ENCODE measurements at regions not wholly inside any gene's neighbourhood (a gene's known extent, or its start where the extent isn't known, plus 50 kb on each side); places are given as distances from the start of the nearest gene placed in this dataset.

GRCh38 chr7:18081617-18082016 lies 54.0 kb upstream of the PRPS1L1 start:
- Histone ChIP-seq H2BK12ac (ENCODE audit: low read length in 2 of 2) (no peak overlapping the region), H4K8ac (ENCODE audit: low read length) (no peak overlapping the region), H3K23ac (ENCODE audit: low read length in 2 of 2) (no peak overlapping the region), H3K4ac (ENCODE audit: low read depth in 1 of 2, low read length in 2 of 2) (no peak overlapping the region), H3K9me3 (ENCODE audit: control insufficient read depth, low read length) (peaks cover 26% of the 10 kb centered on the region), H3K14ac (ENCODE audit: low read length in 2 of 2) (no peak overlapping the region), H2AK5ac (ENCODE audit: low read length, severe bottlenecking) (no peak overlapping the region), H2BK15ac (ENCODE audit: low read depth, poor library complexity, severe bottlenecking) (no peak overlapping the region), H3K27me3 (ENCODE audit: control insufficient read depth in 1 of 2, insufficient read depth in 1 of 2, low read length in 2 of 2) (peaks cover 4 to 8% of the 10 kb centered on the region in 2 experiments), H3K36me3 (ENCODE audit: control insufficient read depth in 1 of 2, insufficient read depth in 2 of 2, low read depth in 1 of 2, low read length in 2 of 2) (no peaks in the 10 kb centered on the region), H4K91ac (ENCODE audit: low read length) (no peak overlapping the region), H2BK120ac (ENCODE audit: low read depth, low read length) (no peak overlapping the region), H3K9ac (ENCODE audit: low read length) (no peak overlapping the region), H3K4me2 (ENCODE audit: low read length, poor library complexity, severe bottlenecking) (no peak overlapping the region), H3K27ac (ENCODE audit: low read length, poor library complexity, severe bottlenecking) (no peak overlapping the region), H2AFZ (ENCODE audit: low read depth, low read length) (no peak overlapping the region), H3K4me1 (ENCODE audit: control insufficient read depth, insufficient read depth, low read depth, low read length) (peaks cover 6% of the 10 kb centered on the region), H3K4me3 (ENCODE audit: insufficient read depth in 1 of 2, low read depth in 1 of 2, low read length in 2 of 2) (no peak overlapping the region), H2BK5ac (ENCODE audit: low read depth, low read length, poor library complexity, severe bottlenecking) (no peak overlapping the region), H3K18ac (ENCODE audit: low read depth in 1 of 2, low read length in 2 of 2) (no peak overlapping the region), H3K79me1 (replicated peaks; ENCODE audit: low read length, poor library complexity, severe bottlenecking) (no peaks in the 10 kb centered on the region)
- no peak for DNase-seq

DNA sequence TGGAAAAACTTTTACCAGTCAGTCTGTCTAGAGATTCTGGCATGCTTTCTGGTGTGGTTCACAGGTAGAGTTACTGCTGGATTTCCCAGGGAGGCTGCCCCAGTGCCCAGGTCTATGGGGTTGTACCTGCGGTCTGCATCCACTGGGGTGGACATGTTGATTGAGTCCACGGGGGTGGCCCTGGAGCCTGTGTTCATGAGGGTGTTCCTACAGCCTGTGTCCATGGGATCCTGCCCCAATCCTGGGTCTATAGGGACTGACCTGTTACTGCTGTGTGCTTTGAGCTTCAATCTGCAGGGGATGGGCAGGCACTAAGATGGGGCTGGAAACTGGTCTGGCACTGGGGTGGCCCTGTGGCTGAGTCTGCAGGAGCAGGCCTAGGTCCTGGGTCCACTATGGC lies 54.5 kb upstream of the PRPS1L1 start:
- no peak overlapping the region for H3K14ac ChIP-seq (ENCODE audit: low read length in 2 of 2)
- DNase-seq: no peak
- H3K18ac ChIP-seq (ENCODE audit: low read depth in 1 of 2, low read length in 2 of 2): no peak overlapping the region
- no peak overlapping the region for H3K27ac ChIP-seq (ENCODE audit: low read length, poor library complexity, severe bottlenecking)
- no peak overlapping the region for H2BK12ac ChIP-seq (ENCODE audit: low read length in 2 of 2)
- H2AK5ac ChIP-seq (ENCODE audit: low read length, severe bottlenecking): no peak overlapping the region
- no peak overlapping the region for H4K91ac ChIP-seq (ENCODE audit: low read length)
- H3K79me1 ChIP-seq (replicated peaks; ENCODE audit: low read length, poor library complexity, severe bottlenecking): no peaks in the 10 kb centered on the region
- peaks cover 7 to 10% of the 10 kb centered on the region in 2 experiments for H3K27me3 ChIP-seq (ENCODE audit: control insufficient read depth in 1 of 2, insufficient read depth in 1 of 2, low read length in 2 of 2)
- H3K9ac ChIP-seq (ENCODE audit: low read length): no peak overlapping the region
- no peak overlapping the region for H2AFZ ChIP-seq (ENCODE audit: low read depth, low read length)
- no peak overlapping the region for H2BK15ac ChIP-seq (ENCODE audit: low read depth, poor library complexity, severe bottlenecking)
- H4K8ac ChIP-seq (ENCODE audit: low read length): no peak overlapping the region
- H2BK120ac ChIP-seq (ENCODE audit: low read depth, low read length): no peak overlapping the region
- H3K23ac ChIP-seq (ENCODE audit: low read length in 2 of 2): no peak overlapping the region
- no peak overlapping the region for H3K4ac ChIP-seq (ENCODE audit: low read depth in 1 of 2, low read length in 2 of 2)
- peaks cover 7% of the 10 kb centered on the region for H3K4me1 ChIP-seq (ENCODE audit: control insufficient read depth, insufficient read depth, low read depth, low read length)
- H3K36me3 ChIP-seq (ENCODE audit: control insufficient read depth in 1 of 2, insufficient read depth in 2 of 2, low read depth in 1 of 2, low read length in 2 of 2): no peaks in the 10 kb centered on the region
- H3K9me3 ChIP-seq (ENCODE audit: control insufficient read depth, low read length): peaks cover 26% of the 10 kb centered on the region
- WGBS: 96% methylated on average over 2 of the region's 2 CpGs
- no peak overlapping the region for H3K4me3 ChIP-seq (ENCODE audit: insufficient read depth in 1 of 2, low read depth in 1 of 2, low read length in 2 of 2)
- no peak overlapping the region for H2BK5ac ChIP-seq (ENCODE audit: low read depth, low read length, poor library complexity, severe bottlenecking)
- H3K4me2 ChIP-seq (ENCODE audit: low read length, poor library complexity, severe bottlenecking): no peak overlapping the region

- H3K4ac ChIP-seq (ENCODE audit: low read depth in 1 of 2, low read length in 2 of 2): peak overlapping the region in 1 of 2 experiments; percentile 19
- H3K4me3 ChIP-seq (ENCODE audit: insufficient read depth in 1 of 2, low read depth in 1 of 2, low read length in 2 of 2): peak overlapping the region; percentile 66 to 83
- H3K27me3 ChIP-seq (ENCODE audit: control insufficient read depth in 1 of 2, insufficient read depth in 1 of 2, low read length in 2 of 2): peaks cover 15 to 17% of the 10 kb centered on the region in 2 experiments
- H3K4me1 ChIP-seq (ENCODE audit: control insufficient read depth, insufficient read depth, low read depth, low read length): peaks cover 12% of the 10 kb centered on the region
- no peaks in the 10 kb centered on the region for H3K79me1 ChIP-seq (replicated peaks; ENCODE audit: low read length, poor library complexity, severe bottlenecking)
- peak overlapping the region; percentile 43 for H2AFZ ChIP-seq (ENCODE audit: low read depth, low read length)
- H2BK120ac ChIP-seq (ENCODE audit: low read depth, low read length): peak overlapping the region; percentile 8
- H4K8ac ChIP-seq (ENCODE audit: low read length): no peak overlapping the region
- H3K18ac ChIP-seq (ENCODE audit: low read depth in 1 of 2, low read length in 2 of 2): peak overlapping the region; percentile 26 to 65
- no peak overlapping the region for H2BK5ac ChIP-seq (ENCODE audit: low read depth, low read length, poor library complexity, severe bottlenecking)
- under 1% methylated on average over 72 of the region's 108 CpGs for WGBS
- H3K36me3 ChIP-seq (ENCODE audit: control insufficient read depth in 1 of 2, insufficient read depth in 2 of 2, low read depth in 1 of 2, low read length in 2 of 2): no peaks in the 10 kb centered on the region
- H3K9ac ChIP-seq (ENCODE audit: low read length): peak overlapping the region; percentile 55
- no peak overlapping the region for H2BK12ac ChIP-seq (ENCODE audit: low read length in 2 of 2)
- peaks cover 14% of the 10 kb centered on the region for H3K9me3 ChIP-seq (ENCODE audit: control insufficient read depth, low read length)
- DNase-seq: peak; percentile 16
- H4K91ac ChIP-seq (ENCODE audit: low read length): peak overlapping the region; percentile 45
- peak overlapping the region in 1 of 2 experiments; percentile 77 for H3K14ac ChIP-seq (ENCODE audit: low read length in 2 of 2)
- H3K27ac ChIP-seq (ENCODE audit: low read length, poor library complexity, severe bottlenecking): no peak overlapping the region
- H2AK5ac ChIP-seq (ENCODE audit: low read length, severe bottlenecking): no peak overlapping the region
- peak overlapping the region; percentile 98 for H3K4me2 ChIP-seq (ENCODE audit: low read length, poor library complexity, severe bottlenecking)
- H3K23ac ChIP-seq (ENCODE audit: low read length in 2 of 2): peak overlapping the region in 1 of 2 experiments; percentile 94
- H2BK15ac ChIP-seq (ENCODE audit: low read depth, poor library complexity, severe bottlenecking): peak overlapping the region; percentile 66
Measured at GRCh38 chr7:18086165-18087025, 58.7 kb upstream of the PRPS1L1 start.

GRCh38 chr7:18087026-18087686 lies 59.5 kb upstream of the PRPS1L1 start:
- no peaks in the 10 kb centered on the region for H3K79me1 ChIP-seq (replicated peaks; ENCODE audit: low read length, poor library complexity, severe bottlenecking)
- WGBS: 6% methylated on average over 31 of the region's 38 CpGs
- peak overlapping the region; percentile 55 for H3K9ac ChIP-seq (ENCODE audit: low read length)
- peak overlapping the region; percentile 66 to 83 for H3K4me3 ChIP-seq (ENCODE audit: insufficient read depth in 1 of 2, low read depth in 1 of 2, low read length in 2 of 2)
- no peak overlapping the region for H3K27ac ChIP-seq (ENCODE audit: low read length, poor library complexity, severe bottlenecking)
- peaks cover 12% of the 10 kb centered on the region for H3K4me1 ChIP-seq (ENCODE audit: control insufficient read depth, insufficient read depth, low read depth, low read length)
- H4K91ac ChIP-seq (ENCODE audit: low read length): no peak overlapping the region
- peak overlapping the region; percentile 98 for H3K4me2 ChIP-seq (ENCODE audit: low read length, poor library complexity, severe bottlenecking)
- H3K18ac ChIP-seq (ENCODE audit: low read depth in 1 of 2, low read length in 2 of 2): peak overlapping the region in 1 of 2 experiments; percentile 65
- H4K8ac ChIP-seq (ENCODE audit: low read length): peak overlapping the region; percentile 4
- H2BK15ac ChIP-seq (ENCODE audit: low read depth, poor library complexity, severe bottlenecking): no peak overlapping the region
- H3K9me3 ChIP-seq (ENCODE audit: control insufficient read depth, low read length): peaks cover 10% of the 10 kb centered on the region
- peaks cover 15 to 17% of the 10 kb centered on the region in 2 experiments for H3K27me3 ChIP-seq (ENCODE audit: control insufficient read depth in 1 of 2, insufficient read depth in 1 of 2, low read length in 2 of 2)
- peak overlapping the region; percentile 72 for H2AFZ ChIP-seq (ENCODE audit: low read depth, low read length)
- no peak overlapping the region for H3K14ac ChIP-seq (ENCODE audit: low read length in 2 of 2)
- no peak overlapping the region for H2AK5ac ChIP-seq (ENCODE audit: low read length, severe bottlenecking)
- peak; percentile 36 for DNase-seq
- no peak overlapping the region for H2BK12ac ChIP-seq (ENCODE audit: low read length in 2 of 2)
- peak overlapping the region; percentile 39 for H2BK120ac ChIP-seq (ENCODE audit: low read depth, low read length)
- peak overlapping the region in 1 of 2 experiments; percentile 58 for H3K4ac ChIP-seq (ENCODE audit: low read depth in 1 of 2, low read length in 2 of 2)
- peak overlapping the region in 1 of 2 experiments; percentile 16 for H3K23ac ChIP-seq (ENCODE audit: low read length in 2 of 2)
- H3K36me3 ChIP-seq (ENCODE audit: control insufficient read depth in 1 of 2, insufficient read depth in 2 of 2, low read depth in 1 of 2, low read length in 2 of 2): no peaks in the 10 kb centered on the region
- H2BK5ac ChIP-seq (ENCODE audit: low read depth, low read length, poor library complexity, severe bottlenecking): no peak overlapping the region
